Activated CD8-positive, alpha-beta memory T cell treated with anti-CD3 and anti-CD28 coated beads for 48 hours (primary cell): ENCODE measurements at regions not wholly inside any gene's neighbourhood (a gene's known extent, or its start where the extent isn't known, plus 50 kb on each side); places are given as distances from the start of the nearest gene placed in this dataset.

Experiments used
- DNase-seq, 3 experiments: peaks; one replicate each; pipeline ENCODE4 v3.0.0-alpha.2; 2020; ENCODE audit warnings: low read depth in 2 of 3, low spot score in 2 of 3

GRCh38 chr5:165135565-165135964 lies 1630.1 kb downstream of the MAT2B start:
- no peak for DNase-seq

- DNase-seq = no peak
Observed at GRCh38 chr5:165137701-165138100, 1632.3 kb downstream of the MAT2B start.

- no peak for DNase-seq
Observed at GRCh38 chr5:165138236-165138635, 1632.8 kb downstream of the MAT2B start.

- DNase-seq = no peak
Observed at GRCh38 chr5:165139262-165139661, 1633.8 kb downstream of the MAT2B start.

GRCh38 chr5:165139721-165140120 lies 1634.3 kb downstream of the MAT2B start:
- DNase-seq = no peak

- no peak for DNase-seq
Observed at GRCh38 chr5:165143741-165144140, 1638.3 kb downstream of the MAT2B start.

DNA sequence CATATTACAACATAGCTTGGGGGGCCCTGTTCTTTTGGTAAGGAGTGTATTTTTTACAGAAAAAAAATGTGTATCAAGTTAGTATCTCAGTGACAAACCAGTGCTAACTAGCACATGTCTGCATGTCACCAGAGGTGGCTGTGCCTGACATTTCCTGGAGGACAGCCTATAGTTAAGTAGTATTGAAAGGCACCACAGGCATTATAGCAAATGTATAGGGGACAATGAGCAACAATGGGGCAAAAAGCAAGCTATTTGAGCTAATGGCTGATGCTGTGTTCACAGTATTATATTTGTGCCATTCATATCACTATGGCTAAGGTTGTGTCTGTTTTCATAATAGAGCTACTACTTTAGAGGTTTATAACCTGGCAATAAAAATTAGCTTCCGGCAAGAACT lies 1644.0 kb downstream of the MAT2B start:
- DNase-seq = no peak

- DNase-seq = no peak
Observed at GRCh38 chr5:165152058-165152457, 1646.6 kb downstream of the MAT2B start.

GRCh38 chr5:165157219-165157618 lies 1651.8 kb downstream of the MAT2B start:
- no peak for DNase-seq

DNA sequence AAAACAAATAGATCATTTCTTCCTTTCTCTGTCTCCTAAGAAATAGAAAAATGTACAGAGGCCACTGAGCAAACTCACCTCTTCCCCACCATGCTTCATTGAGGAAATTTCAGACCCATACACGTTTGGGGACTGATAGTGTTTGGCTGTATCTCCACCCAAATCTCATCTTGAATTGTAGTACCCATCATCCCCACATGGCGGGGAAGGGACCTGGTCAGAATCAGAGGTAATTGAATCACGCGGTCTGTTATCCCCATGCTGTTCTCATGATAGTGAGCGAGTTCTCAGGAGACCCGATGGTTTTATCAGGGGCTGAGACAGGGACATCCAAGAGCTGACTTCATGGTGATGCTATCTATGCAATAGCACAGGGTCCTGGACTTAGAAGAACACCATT lies 1655.8 kb downstream of the MAT2B start:
- no peak for DNase-seq

GRCh38 chr5:165163861-165164260 lies 1658.4 kb downstream of the MAT2B start:
- no peak for DNase-seq

DNA sequence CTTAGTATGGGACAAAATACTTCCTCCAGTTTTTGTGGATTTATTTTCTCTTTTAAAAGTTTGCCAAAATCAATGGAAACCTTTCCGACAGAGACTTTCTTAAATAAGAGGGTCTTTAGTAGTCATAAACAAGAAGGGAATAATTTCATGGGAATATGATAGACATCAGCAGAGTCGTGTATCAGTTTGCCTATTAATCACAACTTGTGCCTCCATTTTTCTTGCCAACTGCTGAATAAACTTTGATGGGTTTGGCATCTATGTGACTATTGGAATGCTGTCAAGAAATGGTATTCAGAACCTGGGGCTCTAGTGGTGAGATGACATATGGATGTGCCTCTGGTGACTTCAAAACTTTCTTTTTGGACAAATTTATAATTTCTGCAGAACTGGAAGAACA lies 1668.2 kb downstream of the MAT2B start:
- no peak for DNase-seq

GRCh38 chr5:165175041-165175440 lies 1669.6 kb downstream of the MAT2B start:
- DNase-seq = no peak

DNA sequence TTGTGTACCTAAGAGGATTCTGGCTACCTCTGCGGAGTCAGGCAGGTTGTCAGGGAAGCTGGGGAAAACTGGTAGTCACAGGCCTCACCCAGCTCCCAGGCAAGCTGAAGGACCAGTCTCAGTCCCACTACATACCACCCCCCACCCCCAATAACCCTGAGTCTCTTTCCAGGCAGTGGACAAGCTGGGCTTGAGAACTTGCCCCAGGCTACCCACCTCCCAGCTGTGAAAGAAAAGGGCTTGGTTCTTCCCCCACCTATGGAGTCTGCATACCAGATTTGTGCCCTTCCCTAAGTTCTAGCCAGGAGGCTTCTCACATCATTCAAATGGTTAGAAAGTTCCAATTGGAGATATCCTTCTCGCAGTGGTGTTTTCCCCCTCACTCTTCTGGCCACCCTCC lies 1678.8 kb downstream of the MAT2B start:
- DNase-seq = no peak

- DNase-seq = no peak
Observed at GRCh38 chr5:165185716-165186115, 1680.3 kb downstream of the MAT2B start.

- no peak for DNase-seq
Observed at GRCh38 chr5:165187815-165188214, 1682.4 kb downstream of the MAT2B start.

- DNase-seq = no peak
Observed at GRCh38 chr5:165188556-165189175, 1683.2 kb downstream of the MAT2B start.

DNA sequence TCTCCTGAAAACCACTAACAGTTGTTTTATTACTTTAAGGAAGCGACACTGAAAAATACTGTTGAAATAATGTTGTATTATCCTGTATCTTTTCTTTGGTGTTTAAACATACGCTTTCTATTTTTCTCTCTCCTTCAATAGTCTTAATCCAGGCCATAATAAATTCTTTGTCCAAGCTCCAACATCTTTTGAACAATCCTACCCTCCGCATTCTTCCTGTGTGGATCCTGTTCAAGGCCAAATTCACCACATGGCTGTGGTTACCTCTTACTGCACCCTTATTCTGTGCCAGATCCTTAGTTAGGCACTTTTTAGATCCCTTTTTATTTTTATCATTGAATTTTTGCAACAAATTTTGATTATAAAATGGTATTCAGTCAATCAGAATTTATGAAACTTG lies 1691.5 kb downstream of the MAT2B start:
- no peak for DNase-seq

- DNase-seq = no peak
Observed at GRCh38 chr5:165201369-165201768, 1696.0 kb downstream of the MAT2B start.

GRCh38 chr5:165201771-165202518 lies 1696.5 kb downstream of the MAT2B start:
- no peak for DNase-seq

- DNase-seq = no peak
Observed at GRCh38 chr5:165202519-165202910, 1697.1 kb downstream of the MAT2B start.

- no peak for DNase-seq
Observed at GRCh38 chr5:165209101-165209727, 1703.8 kb downstream of the MAT2B start.
